Adrenal gland (tissue), 5 donors: ENCODE measurements at regions not wholly inside any gene's neighbourhood (a gene's known extent, or its start where the extent isn't known, plus 50 kb on each side); places are given as distances from the start of the nearest gene placed in this dataset.

Experiments used
- CTCF ChIP-seq, 6 experiments: fragments of 450-650 bp in 4 of 6; fragments of 200-600 bp in 2 of 6; sonication (generic) in 1 of 6; IDR thresholded peaks; 1 replicate in 5 of 6; 2 replicates in 1 of 6; pipeline versions ENCODE4 v1.5.1 to v1.8.0; 2016 to 2021; ENCODE audit warnings: antibody characterized with exemption in 6 of 6, mild to moderate bottlenecking in 2 of 6, moderate library complexity in 1 of 6
- POLR2A ChIP-seq, 2 donors: fragments of 450-650 bp; IDR thresholded peaks; one replicate each; pipeline ENCODE4 v1.6.1; 2017; ENCODE audit warnings: antibody characterized with exemption in 2 of 2, mild to moderate bottlenecking in 2 of 2, moderate library complexity in 1 of 2
- donor health status: DM: no; HTN: no; CAD: no.

GRCh38 chr21:43303275-43304178, 123.4 kb downstream of the SIK1 start:
- TF ChIP-seq CTCF (IDR thresholded peaks at IDR 0.05): no peak
- no peak for TF ChIP-seq POLR2A (IDR thresholded peaks at IDR 0.05)
